GM12891 (cell line): ENCODE measurements at regions not wholly inside any gene's neighbourhood (a gene's known extent, or its start where the extent isn't known, plus 50 kb on each side); places are given as distances from the start of the nearest gene placed in this dataset.

Source experiments
- POLR2AphosphoS5 ChIP-seq: IDR thresholded peaks from 2 replicates; pipeline ENCODE4 v1.6.1; 2011; ENCODE audit warnings: low read depth, low read length, control low read depth
- TAF1 ChIP-seq: IDR thresholded peaks from 2 replicates; pipeline ENCODE4 v1.6.1; 2011; ENCODE audit warnings: low read depth, low read length, control low read depth

- no peak for TF ChIP-seq POLR2AphosphoS5
- TF ChIP-seq TAF1 = no peak
Observed at GRCh38 chr13:40343550-40344269, 322.7 kb downstream of the FOXO1 start.
